ENCODE measurements at regions not wholly inside any gene's neighbourhood (a gene's known extent, or its start where the extent isn't known, plus 50 kb on each side); places are given as distances from the start of the nearest gene placed in this dataset.

- TF ChIP-seq SIX5 (IDR thresholded peaks at IDR 0.05; ENCODE audit: low read depth, low read length) = no peak
- TF ChIP-seq, protein P1, sequence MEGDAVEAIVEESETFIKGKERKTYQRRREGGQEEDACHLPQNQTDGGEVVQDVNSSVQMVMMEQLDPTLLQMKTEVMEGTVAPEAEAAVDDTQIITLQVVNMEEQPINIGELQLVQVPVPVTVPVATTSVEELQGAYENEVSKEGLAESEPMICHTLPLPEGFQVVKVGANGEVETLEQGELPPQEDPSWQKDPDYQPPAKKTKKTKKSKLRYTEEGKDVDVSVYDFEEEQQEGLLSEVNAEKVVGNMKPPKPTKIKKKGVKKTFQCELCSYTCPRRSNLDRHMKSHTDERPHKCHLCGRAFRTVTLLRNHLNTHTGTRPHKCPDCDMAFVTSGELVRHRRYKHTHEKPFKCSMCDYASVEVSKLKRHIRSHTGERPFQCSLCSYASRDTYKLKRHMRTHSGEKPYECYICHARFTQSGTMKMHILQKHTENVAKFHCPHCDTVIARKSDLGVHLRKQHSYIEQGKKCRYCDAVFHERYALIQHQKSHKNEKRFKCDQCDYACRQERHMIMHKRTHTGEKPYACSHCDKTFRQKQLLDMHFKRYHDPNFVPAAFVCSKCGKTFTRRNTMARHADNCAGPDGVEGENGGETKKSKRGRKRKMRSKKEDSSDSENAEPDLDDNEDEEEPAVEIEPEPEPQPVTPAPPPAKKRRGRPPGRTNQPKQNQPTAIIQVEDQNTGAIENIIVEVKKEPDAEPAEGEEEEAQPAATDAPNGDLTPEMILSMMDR (IDR thresholded peaks at IDR 0.05; ENCODE audit: control extremely low read depth in 1 of 3, insufficient read depth in 1 of 3, low read depth in 1 of 3, low read length in 3 of 3) = no peak
- TF ChIP-seq KDM5A (IDR thresholded peaks at IDR 0.05; ENCODE audit: low read length) = no peak
- no peak for TF ChIP-seq SRF (IDR thresholded peaks at IDR 0.05; ENCODE audit: low read depth, low read length)
Measured at GRCh38 chr17:36835036-36835435, 102.2 kb upstream of the LHX1 start.
